ENCODE measurements at regions not wholly inside any gene's neighbourhood (a gene's known extent, or its start where the extent isn't known, plus 50 kb on each side); places are given as distances from the start of the nearest gene placed in this dataset.

DNA sequence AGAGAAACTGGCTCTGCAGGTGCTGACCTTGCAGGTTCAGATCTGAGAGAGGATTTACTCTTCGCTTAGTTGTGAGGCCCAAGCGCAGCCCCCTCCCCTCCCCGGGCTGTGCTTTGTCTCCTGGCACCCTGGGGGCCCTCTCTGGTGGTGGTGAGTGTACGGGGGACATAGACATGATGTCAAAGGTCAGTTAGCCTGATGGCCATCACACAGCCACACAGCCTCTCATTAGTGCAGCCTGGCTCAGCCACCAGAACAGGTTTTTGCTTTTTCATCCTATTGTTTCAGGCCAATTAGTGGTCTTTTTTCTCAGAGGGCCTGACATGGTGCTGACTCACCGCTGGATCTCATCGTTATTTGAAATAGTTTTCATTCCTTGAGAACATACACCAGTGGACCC lies 437.9 kb downstream of the AACS start:
- Histone ChIP-seq H3K36me3 (replicated peaks in 1 of 2) (no peaks in the 10 kb centered on the region), H3K4me3 (no peak overlapping the region), H3K9me3 (replicated peaks in 1 of 3) (no peaks in the 10 kb centered on the region), H3K4me1 (replicated peaks in 1 of 2) (no peaks in the 10 kb centered on the region), H3K27me3 (no peaks in the 10 kb centered on the region), H3K27ac (no peak overlapping the region)
- TF ChIP-seq CTCF (IDR thresholded peaks at IDR 0.05) (no peak), POLR2A (IDR thresholded peaks at IDR 0.05) (no peak)
- intact Hi-C loops (cut with DNase I): no loop called here
- 62 to 71% (median 68%) methylated on average over 6 of the region's 6 CpGs for WGBS, 4 donors
- no peak for DNase-seq

- no peak for DNase-seq
- H3K9me3 ChIP-seq (replicated peaks in 1 of 3): no peaks in the 10 kb centered on the region
- no peak overlapping the region for H3K27ac ChIP-seq
- H3K4me3 ChIP-seq: no peak overlapping the region
- H3K36me3 ChIP-seq (replicated peaks in 1 of 2): no peaks in the 10 kb centered on the region
- no peaks in the 10 kb centered on the region for H3K27me3 ChIP-seq
- WGBS, 4 donors: 78 to 88% (median 81%) methylated on average over 5 to 6 of the region's 6 CpGs
- intact Hi-C loops (cut with DNase I): no loop called here
- TF ChIP-seq CTCF (IDR thresholded peaks at IDR 0.05): no peak
- no peak for TF ChIP-seq POLR2A (IDR thresholded peaks at IDR 0.05)
- no peaks in the 10 kb centered on the region for H3K4me1 ChIP-seq (replicated peaks in 1 of 2)
Observed at GRCh38 chr12:125509195-125509594, 444.0 kb downstream of the AACS start.

DNA sequence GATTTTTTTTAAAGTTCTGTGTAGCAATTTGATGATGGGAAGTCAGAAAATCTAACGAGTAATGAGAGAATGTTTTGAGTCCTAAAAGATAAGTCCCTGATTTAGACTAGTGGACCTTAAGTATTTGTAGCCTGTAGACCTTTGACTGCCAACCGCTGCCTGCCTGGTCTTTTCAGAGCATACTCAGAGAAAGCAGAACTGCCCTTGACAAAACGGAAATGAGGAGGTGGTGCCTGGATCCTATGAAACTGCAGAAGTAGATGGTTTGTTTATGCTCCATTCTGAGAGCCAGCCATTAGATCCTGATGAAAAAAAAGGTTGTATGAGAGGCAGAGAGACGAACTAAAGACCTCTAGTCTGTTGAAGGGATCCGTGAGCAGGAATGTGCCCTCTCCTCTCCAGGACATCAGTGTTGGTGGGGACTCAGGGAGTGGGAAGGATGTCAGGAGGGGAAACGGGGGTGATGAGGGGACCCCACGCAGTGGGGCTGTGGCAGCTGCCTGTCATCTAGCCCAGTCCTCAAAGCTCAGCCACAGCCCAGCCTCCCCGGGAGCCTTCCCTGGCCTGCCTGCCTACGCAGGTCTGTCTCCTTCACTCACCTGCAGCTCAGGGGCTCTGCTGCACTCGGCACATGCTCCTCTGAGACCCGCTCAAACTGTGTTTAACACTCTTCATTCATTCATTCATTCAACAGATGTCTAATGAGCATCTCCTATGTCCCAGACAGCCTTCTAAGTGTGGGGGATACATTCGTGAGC lies 447.5 kb downstream of the AACS start:
- intact Hi-C loops (cut with DNase I): no loop called here
- 48 to 58% (median 53%) methylated on average over 9 to 12 of the region's 12 CpGs for WGBS, 4 donors
- Histone ChIP-seq H3K27ac (no peak overlapping the region), H3K27me3 (no peaks in the 10 kb centered on the region), H3K4me1 (replicated peaks in 1 of 2) (no peaks in the 10 kb centered on the region), H3K9me3 (replicated peaks in 1 of 3) (no peaks in the 10 kb centered on the region), H3K4me3 (no peak overlapping the region), H3K36me3 (replicated peaks in 1 of 2) (no peaks in the 10 kb centered on the region)
- no peak for DNase-seq
- TF ChIP-seq CTCF (IDR thresholded peaks at IDR 0.05): no peak
- TF ChIP-seq POLR2A (IDR thresholded peaks at IDR 0.05): no peak

GRCh38 chr12:125515887-125516286 lies 450.7 kb downstream of the AACS start:
- no peak for DNase-seq
- Histone ChIP-seq H3K27me3 (no peaks in the 10 kb centered on the region), H3K36me3 (replicated peaks in 1 of 2) (no peaks in the 10 kb centered on the region), H3K4me3 (no peak overlapping the region), H3K4me1 (replicated peaks in 1 of 2) (no peaks in the 10 kb centered on the region), H3K9me3 (replicated peaks in 1 of 3) (no peaks in the 10 kb centered on the region), H3K27ac (no peak overlapping the region)
- no peak for TF ChIP-seq CTCF (IDR thresholded peaks at IDR 0.05)
- TF ChIP-seq POLR2A (IDR thresholded peaks at IDR 0.05): no peak
- intact Hi-C loops (cut with DNase I): no loop called here
- WGBS, 4 donors: 74 to 89% (median 81%) methylated on average over 8 of the region's 8 CpGs

All from adrenal gland (tissue), 9 donors.